Sigmoid colon (tissue), 4 donors: ENCODE measurements at regions not wholly inside any gene's neighbourhood (a gene's known extent, or its start where the extent isn't known, plus 50 kb on each side); places are given as distances from the start of the nearest gene placed in this dataset.

Experiments used
- CTCF ChIP-seq, 4 experiments: fragments of 450-650 bp in 3 of 4; fragments of 200-600 bp in 1 of 4; IDR thresholded peaks; one replicate each; pipeline ENCODE4 v1.5.1; 2016 to 2019; ENCODE audit warnings: antibody characterized with exemption in 4 of 4, mild to moderate bottlenecking in 3 of 4, moderate library complexity in 2 of 4
- EP300 ChIP-seq, 4 donors: sonication (generic); formaldehyde crosslinking; IDR thresholded peaks; one replicate each; pipeline ENCODE4 v1.6.1; 2017; ENCODE audit warnings: antibody characterized with exemption in 4 of 4
- POLR2A ChIP-seq, 2 donors: fragments of 450-650 bp; IDR thresholded peaks; one replicate each; pipeline ENCODE4 v1.6.1; 2016; ENCODE audit warnings: antibody characterized with exemption in 2 of 2, mild to moderate bottlenecking in 2 of 2, moderate library complexity in 2 of 2
- POLR2AphosphoS5 ChIP-seq, 4 donors: sonication (generic); formaldehyde crosslinking; IDR thresholded peaks; one replicate each; pipeline ENCODE4 v1.6.1; 2017; ENCODE audit warnings: antibody characterized with exemption in 4 of 4

DNA sequence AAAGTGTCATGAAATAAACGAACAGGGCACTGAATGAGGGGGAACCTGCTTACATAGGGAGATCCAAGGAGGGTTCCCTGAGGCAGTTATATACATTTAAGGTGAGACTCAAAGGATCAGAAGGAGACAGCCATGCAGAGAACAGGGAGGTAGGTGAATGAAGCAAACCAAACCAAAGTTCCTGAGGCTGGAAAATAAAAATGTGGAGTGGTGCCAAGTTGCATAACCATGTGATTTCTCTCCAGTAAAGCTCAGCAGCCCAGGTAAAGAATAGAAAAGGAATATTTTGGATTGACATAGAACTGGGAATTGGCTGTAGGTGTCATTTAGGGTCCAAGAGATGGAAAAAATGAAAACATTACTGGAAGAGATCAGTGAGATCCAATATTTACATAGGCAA lies 110.7 kb downstream of the CAAP1 start:
- TF ChIP-seq POLR2A (IDR thresholded peaks at IDR 0.05) (no peak), EP300 (IDR thresholded peaks at IDR 0.05) (no peak), CTCF (IDR thresholded peaks at IDR 0.05) (no peak), POLR2AphosphoS5 (IDR thresholded peaks at IDR 0.05) (no peak)
